Activated naive CD4-positive, alpha-beta T cell treated with anti-CD3 and anti-CD28 coated beads, Interleukin-2, amount 10 ng/mL, durations not matched to agents 7 days and 5 days (primary cell): ENCODE measurements at regions not wholly inside any gene's neighbourhood (a gene's known extent, or its start where the extent isn't known, plus 50 kb on each side); places are given as distances from the start of the nearest gene placed in this dataset.

Experiments
- CTCF ChIA-PET: fragments of 350-600 bp; sonication (Branson Sonifier 250); formaldehyde crosslinking; loops from one replicate; lab custom pipeline; 2021; ENCODE audit warnings: antibody characterized with exemption; lab: Charles Lee
- DNase-seq: peaks from one replicate; pipeline ENCODE4 v3.0.0-alpha.2; 2020
- H3K27ac Mint-ChIP-seq: one replicate; pipeline ENCODE4 v1.8.0; 2021; ENCODE audit warnings: mild to moderate bottlenecking, moderate library complexity, mixed read lengths
- H3K27me3 Mint-ChIP-seq: one replicate; pipeline ENCODE4 v1.8.0; 2021; ENCODE audit warnings: mild to moderate bottlenecking, mixed read lengths
- H3K36me3 Mint-ChIP-seq: one replicate; pipeline ENCODE4 v1.8.0; 2021; ENCODE audit warnings: mixed read lengths
- H3K4me1 Mint-ChIP-seq: one replicate; pipeline ENCODE4 v1.8.0; 2021; ENCODE audit warnings: mixed read lengths
- H3K4me3 Mint-ChIP-seq: one replicate; pipeline ENCODE4 v1.8.0; 2021; ENCODE audit warnings: mild to moderate bottlenecking, moderate library complexity, mixed read lengths
- H3K9me3 Mint-ChIP-seq: one replicate; pipeline ENCODE4 v1.8.0; 2021; ENCODE audit warnings: mixed read lengths

GRCh38 chr1:83813576-83813975, 185.4 kb downstream of the TTLL7 start:
- no peaks in the 10 kb centered on the region for H3K27me3 Mint-ChIP-seq
- no peaks in the 10 kb centered on the region for H3K36me3 Mint-ChIP-seq
- no peak for DNase-seq
- H3K27ac Mint-ChIP-seq, result no peak overlapping the region
- H3K4me1 Mint-ChIP-seq, result no peaks in the 10 kb centered on the region
- H3K4me3 Mint-ChIP-seq, result no peak overlapping the region
- CTCF ChIA-PET, result no interaction called here
- H3K9me3 Mint-ChIP-seq, result no peaks in the 10 kb centered on the region

- H3K36me3 Mint-ChIP-seq, result no peaks in the 10 kb centered on the region
- CTCF ChIA-PET, result no interaction called here
- H3K27ac Mint-ChIP-seq, result no peak overlapping the region
- no peaks in the 10 kb centered on the region for H3K4me1 Mint-ChIP-seq
- no peak for DNase-seq
- no peaks in the 10 kb centered on the region for H3K9me3 Mint-ChIP-seq
- no peak overlapping the region for H3K4me3 Mint-ChIP-seq
- H3K27me3 Mint-ChIP-seq, result no peaks in the 10 kb centered on the region
These were observed 188.8 kb downstream of the TTLL7 start for GRCh38 chr1:83810144-83810543.

GRCh38 chr1:83808536-83808935, 190.4 kb downstream of the TTLL7 start:
- DNase-seq, result no peak
- Mint-ChIP-seq H3K27ac (no peak overlapping the region), H3K27me3 (no peaks in the 10 kb centered on the region), H3K4me3 (no peak overlapping the region), H3K4me1 (no peaks in the 10 kb centered on the region), H3K36me3 (no peaks in the 10 kb centered on the region), H3K9me3 (no peaks in the 10 kb centered on the region)
- CTCF ChIA-PET, result no interaction called here

GRCh38 chr1:83807821-83808220, 191.1 kb downstream of the TTLL7 start:
- Mint-ChIP-seq H3K9me3 (no peaks in the 10 kb centered on the region), H3K4me1 (no peaks in the 10 kb centered on the region), H3K27me3 (no peaks in the 10 kb centered on the region), H3K27ac (no peak overlapping the region), H3K36me3 (no peaks in the 10 kb centered on the region), H3K4me3 (no peak overlapping the region)
- CTCF ChIA-PET, result no interaction called here
- DNase-seq, result no peak

GRCh38 chr1:83807231-83807630, 191.7 kb downstream of the TTLL7 start:
- CTCF ChIA-PET, result no interaction called here
- Mint-ChIP-seq H3K9me3 (no peaks in the 10 kb centered on the region), H3K36me3 (no peaks in the 10 kb centered on the region), H3K4me1 (no peaks in the 10 kb centered on the region), H3K4me3 (no peak overlapping the region), H3K27me3 (no peaks in the 10 kb centered on the region), H3K27ac (no peak overlapping the region)
- no peak for DNase-seq

GRCh38 chr1:83805921-83806320, 193.0 kb downstream of the TTLL7 start:
- no peaks in the 10 kb centered on the region for H3K9me3 Mint-ChIP-seq
- no peak for DNase-seq
- no peaks in the 10 kb centered on the region for H3K27me3 Mint-ChIP-seq
- no peak overlapping the region for H3K27ac Mint-ChIP-seq
- no peaks in the 10 kb centered on the region for H3K36me3 Mint-ChIP-seq
- no peak overlapping the region for H3K4me3 Mint-ChIP-seq
- no peaks in the 10 kb centered on the region for H3K4me1 Mint-ChIP-seq
- CTCF ChIA-PET, result no interaction called here

- no peaks in the 10 kb centered on the region for H3K36me3 Mint-ChIP-seq
- H3K4me1 Mint-ChIP-seq, result no peaks in the 10 kb centered on the region
- H3K9me3 Mint-ChIP-seq, result no peaks in the 10 kb centered on the region
- H3K27ac Mint-ChIP-seq, result no peak overlapping the region
- H3K27me3 Mint-ChIP-seq, result no peaks in the 10 kb centered on the region
- no peak for DNase-seq
- CTCF ChIA-PET, result no interaction called here
- no peak overlapping the region for H3K4me3 Mint-ChIP-seq
These were observed 196.3 kb downstream of the TTLL7 start for GRCh38 chr1:83802460-83803152.

- H3K27me3 Mint-ChIP-seq, result no peaks in the 10 kb centered on the region
- H3K4me1 Mint-ChIP-seq, result no peaks in the 10 kb centered on the region
- H3K9me3 Mint-ChIP-seq, result no peaks in the 10 kb centered on the region
- DNase-seq, result no peak
- H3K36me3 Mint-ChIP-seq, result no peaks in the 10 kb centered on the region
- H3K27ac Mint-ChIP-seq, result no peak overlapping the region
- CTCF ChIA-PET, result no interaction called here
- H3K4me3 Mint-ChIP-seq, result no peak overlapping the region
These were observed 196.9 kb downstream of the TTLL7 start for GRCh38 chr1:83802023-83802422.

- Mint-ChIP-seq H3K27me3 (no peaks in the 10 kb centered on the region), H3K36me3 (no peaks in the 10 kb centered on the region), H3K27ac (no peak overlapping the region), H3K4me1 (no peaks in the 10 kb centered on the region), H3K4me3 (no peak overlapping the region), H3K9me3 (no peaks in the 10 kb centered on the region)
- CTCF ChIA-PET, result no interaction called here
- DNase-seq, result no peak
These were observed 198.9 kb downstream of the TTLL7 start for GRCh38 chr1:83800066-83800465.

- Mint-ChIP-seq H3K4me1 (no peaks in the 10 kb centered on the region), H3K27me3 (no peaks in the 10 kb centered on the region), H3K9me3 (no peaks in the 10 kb centered on the region), H3K4me3 (no peak overlapping the region), H3K27ac (no peak overlapping the region), H3K36me3 (no peaks in the 10 kb centered on the region)
- DNase-seq, result no peak
- CTCF ChIA-PET, result no interaction called here
These were observed 199.3 kb downstream of the TTLL7 start for GRCh38 chr1:83799594-83799993.

GRCh38 chr1:83798965-83799364, 200.0 kb downstream of the TTLL7 start:
- Mint-ChIP-seq H3K27me3 (no peaks in the 10 kb centered on the region), H3K27ac (no peak overlapping the region), H3K4me3 (no peak overlapping the region), H3K9me3 (no peaks in the 10 kb centered on the region), H3K4me1 (no peaks in the 10 kb centered on the region), H3K36me3 (no peaks in the 10 kb centered on the region)
- CTCF ChIA-PET, result no interaction called here
- no peak for DNase-seq

- H3K27me3 Mint-ChIP-seq, result no peaks in the 10 kb centered on the region
- H3K4me1 Mint-ChIP-seq, result no peaks in the 10 kb centered on the region
- H3K9me3 Mint-ChIP-seq, result no peaks in the 10 kb centered on the region
- H3K4me3 Mint-ChIP-seq, result no peak overlapping the region
- CTCF ChIA-PET, result no interaction called here
- H3K36me3 Mint-ChIP-seq, result no peaks in the 10 kb centered on the region
- H3K27ac Mint-ChIP-seq, result no peak overlapping the region
- no peak for DNase-seq
These were observed 202.5 kb downstream of the TTLL7 start for GRCh38 chr1:83796409-83796808.

GRCh38 chr1:83794384-83794783, 204.5 kb downstream of the TTLL7 start:
- Mint-ChIP-seq H3K36me3 (no peaks in the 10 kb centered on the region), H3K27ac (no peak overlapping the region), H3K9me3 (peaks cover 1% of the 10 kb centered on the region), H3K4me1 (no peaks in the 10 kb centered on the region), H3K27me3 (no peaks in the 10 kb centered on the region), H3K4me3 (no peak overlapping the region)
- no peak for DNase-seq
- CTCF ChIA-PET, result no interaction called here

GRCh38 chr1:83791821-83792437, 207.0 kb downstream of the TTLL7 start:
- H3K4me3 Mint-ChIP-seq, result no peak overlapping the region

GRCh38 chr1:83790446-83790845, 208.5 kb downstream of the TTLL7 start:
- H3K27me3 Mint-ChIP-seq, result no peaks in the 10 kb centered on the region
- H3K36me3 Mint-ChIP-seq, result no peaks in the 10 kb centered on the region
- no peak overlapping the region for H3K4me3 Mint-ChIP-seq
- CTCF ChIA-PET, result no interaction called here
- no peak for DNase-seq
- H3K9me3 Mint-ChIP-seq, result peaks cover 1% of the 10 kb centered on the region
- H3K27ac Mint-ChIP-seq, result no peak overlapping the region
- no peaks in the 10 kb centered on the region for H3K4me1 Mint-ChIP-seq

More at GRCh38 chr1:83791821-83792437, 207.0 kb downstream of the TTLL7 start:
- no peaks in the 10 kb centered on the region for H3K27me3 Mint-ChIP-seq
- no peaks in the 10 kb centered on the region for H3K36me3 Mint-ChIP-seq
- H3K27ac Mint-ChIP-seq, result no peak overlapping the region
- peaks cover 1% of the 10 kb centered on the region for H3K9me3 Mint-ChIP-seq
- no peak for DNase-seq
- no peaks in the 10 kb centered on the region for H3K4me1 Mint-ChIP-seq
- CTCF ChIA-PET, result no interaction called here
